ENCODE measurements at regions not wholly inside any gene's neighbourhood (a gene's known extent, or its start where the extent isn't known, plus 50 kb on each side); places are given as distances from the start of the nearest gene placed in this dataset.

DNA sequence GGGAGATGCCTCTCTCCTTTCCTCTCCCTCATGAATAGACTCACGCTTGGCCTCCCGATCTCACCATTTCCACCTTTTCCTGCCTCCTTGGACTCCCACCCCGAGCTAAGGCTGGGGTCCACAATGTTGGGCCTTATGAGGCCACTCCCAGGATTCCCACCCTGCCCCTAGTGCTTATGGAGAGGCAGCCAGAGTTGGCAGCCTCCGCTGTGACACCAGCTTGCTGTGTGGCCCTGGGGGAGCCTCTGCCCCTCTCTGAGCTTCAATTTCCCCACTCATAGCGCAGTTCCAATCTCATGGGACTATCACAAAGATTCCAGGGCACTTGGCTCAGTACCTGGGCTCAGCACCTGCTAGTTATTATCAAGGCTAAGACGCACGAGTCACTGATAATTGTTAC lies 118.7 kb upstream of the WNT4 start:
- no peak overlapping the region for H3K4me3 ChIP-seq (ENCODE audit: low read depth, low read length)
- no peak for DNase-seq (ENCODE audit: low read depth)
- TF ChIP-seq, protein P1, sequence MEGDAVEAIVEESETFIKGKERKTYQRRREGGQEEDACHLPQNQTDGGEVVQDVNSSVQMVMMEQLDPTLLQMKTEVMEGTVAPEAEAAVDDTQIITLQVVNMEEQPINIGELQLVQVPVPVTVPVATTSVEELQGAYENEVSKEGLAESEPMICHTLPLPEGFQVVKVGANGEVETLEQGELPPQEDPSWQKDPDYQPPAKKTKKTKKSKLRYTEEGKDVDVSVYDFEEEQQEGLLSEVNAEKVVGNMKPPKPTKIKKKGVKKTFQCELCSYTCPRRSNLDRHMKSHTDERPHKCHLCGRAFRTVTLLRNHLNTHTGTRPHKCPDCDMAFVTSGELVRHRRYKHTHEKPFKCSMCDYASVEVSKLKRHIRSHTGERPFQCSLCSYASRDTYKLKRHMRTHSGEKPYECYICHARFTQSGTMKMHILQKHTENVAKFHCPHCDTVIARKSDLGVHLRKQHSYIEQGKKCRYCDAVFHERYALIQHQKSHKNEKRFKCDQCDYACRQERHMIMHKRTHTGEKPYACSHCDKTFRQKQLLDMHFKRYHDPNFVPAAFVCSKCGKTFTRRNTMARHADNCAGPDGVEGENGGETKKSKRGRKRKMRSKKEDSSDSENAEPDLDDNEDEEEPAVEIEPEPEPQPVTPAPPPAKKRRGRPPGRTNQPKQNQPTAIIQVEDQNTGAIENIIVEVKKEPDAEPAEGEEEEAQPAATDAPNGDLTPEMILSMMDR (IDR thresholded peaks at IDR 0.05; ENCODE audit: insufficient read depth, low read depth, low read length): no peak

DNA sequence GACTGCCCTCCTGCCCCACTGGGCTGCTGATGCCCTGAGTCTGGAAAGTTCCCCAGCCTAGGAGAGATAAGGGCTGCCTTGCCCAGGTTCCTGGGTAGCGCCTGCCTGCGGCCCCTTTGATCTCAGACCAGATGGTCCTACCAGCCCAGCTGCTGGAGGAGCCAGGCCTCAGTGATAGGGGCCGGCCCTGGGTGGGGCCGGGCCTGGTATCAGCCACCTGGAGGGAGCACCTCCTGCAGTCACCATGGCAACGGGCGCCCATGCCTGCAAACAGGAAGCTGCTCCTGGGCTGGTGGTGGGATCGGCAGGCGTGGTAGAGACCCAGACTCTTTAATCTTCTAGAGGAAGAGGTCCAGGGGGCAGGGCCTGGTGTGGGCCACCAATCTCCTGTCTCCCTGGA lies 119.7 kb upstream of the WNT4 start:
- DNase-seq (ENCODE audit: low read depth): no peak
- no peak overlapping the region for H3K4me3 ChIP-seq (ENCODE audit: low read depth, low read length)
- TF ChIP-seq, protein P1 (IDR thresholded peaks at IDR 0.05; ENCODE audit: insufficient read depth, low read depth, low read length): no peak

DNA sequence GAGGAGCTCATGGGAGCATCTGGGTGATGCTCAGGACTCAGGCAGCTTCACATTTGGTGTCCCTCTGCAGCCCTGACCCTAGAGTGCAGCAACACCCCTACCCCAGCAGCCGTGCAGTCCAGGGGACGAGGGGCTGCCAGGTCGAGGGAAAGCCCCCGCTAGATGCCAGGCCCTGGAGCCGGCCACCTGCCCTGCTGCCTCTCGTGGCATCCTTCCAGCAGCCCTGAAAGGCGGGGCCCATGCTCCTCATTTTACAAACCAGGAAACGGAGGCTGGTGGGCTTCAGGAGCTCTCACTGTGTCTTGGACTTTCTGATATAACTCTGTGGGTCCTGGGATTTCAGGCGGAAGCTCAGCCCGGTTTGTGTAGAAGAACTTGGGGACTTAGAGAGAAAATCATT lies 120.5 kb upstream of the WNT4 start:
- no peak overlapping the region for H3K4me3 ChIP-seq (ENCODE audit: low read depth, low read length)
- no peak for DNase-seq (ENCODE audit: low read depth)
- TF ChIP-seq, protein P1 (IDR thresholded peaks at IDR 0.05; ENCODE audit: insufficient read depth, low read depth, low read length): no peak

DNA sequence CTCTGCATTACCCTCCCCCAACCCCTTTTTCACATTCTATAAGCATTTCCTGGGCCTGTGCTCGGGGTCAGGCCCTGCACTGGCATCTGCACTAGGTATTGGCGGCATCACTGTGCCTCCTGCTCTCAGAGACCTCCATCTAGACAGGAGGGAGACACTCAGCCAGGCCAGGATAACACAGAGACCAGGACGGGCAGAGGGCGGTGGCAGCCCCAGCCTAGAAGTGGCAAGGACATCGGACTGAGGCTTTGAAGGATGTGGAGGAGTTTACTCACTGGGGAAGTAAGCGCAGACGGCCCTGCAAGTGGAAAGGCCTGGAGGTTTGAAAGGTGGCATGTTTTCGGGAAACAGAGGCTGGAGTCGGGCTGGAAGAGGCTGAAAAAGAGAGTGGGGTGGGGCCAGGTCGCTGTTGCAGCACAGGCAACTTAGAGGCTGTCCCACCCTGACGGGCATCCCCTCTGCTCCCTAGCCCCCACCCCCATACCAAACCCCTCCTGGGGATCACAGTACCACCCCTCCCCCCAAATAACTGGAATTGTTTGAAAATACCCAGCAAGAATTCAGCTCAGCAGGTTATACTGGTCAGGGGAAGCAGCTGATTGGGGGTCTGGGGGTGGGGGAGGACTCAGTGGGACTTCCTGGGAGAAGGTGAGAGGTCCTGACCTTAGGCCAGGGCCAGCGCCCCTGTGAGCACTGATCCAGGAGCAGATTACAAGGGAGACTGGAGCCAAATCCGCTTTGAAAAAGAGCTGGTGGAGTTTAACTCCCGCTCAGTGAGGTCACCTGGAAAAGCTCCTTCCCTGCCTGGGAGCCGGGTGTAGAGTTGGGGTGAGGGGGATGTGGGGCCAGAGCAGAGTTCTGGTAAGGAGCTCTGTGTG lies 121.8 kb upstream of the WNT4 start:
- H3K4me3 ChIP-seq (ENCODE audit: low read depth, low read length): no peak overlapping the region
- TF ChIP-seq, protein P1 (IDR thresholded peaks at IDR 0.05; ENCODE audit: insufficient read depth, low read depth, low read length): no peak
- no peak for DNase-seq (ENCODE audit: low read depth)

DNA sequence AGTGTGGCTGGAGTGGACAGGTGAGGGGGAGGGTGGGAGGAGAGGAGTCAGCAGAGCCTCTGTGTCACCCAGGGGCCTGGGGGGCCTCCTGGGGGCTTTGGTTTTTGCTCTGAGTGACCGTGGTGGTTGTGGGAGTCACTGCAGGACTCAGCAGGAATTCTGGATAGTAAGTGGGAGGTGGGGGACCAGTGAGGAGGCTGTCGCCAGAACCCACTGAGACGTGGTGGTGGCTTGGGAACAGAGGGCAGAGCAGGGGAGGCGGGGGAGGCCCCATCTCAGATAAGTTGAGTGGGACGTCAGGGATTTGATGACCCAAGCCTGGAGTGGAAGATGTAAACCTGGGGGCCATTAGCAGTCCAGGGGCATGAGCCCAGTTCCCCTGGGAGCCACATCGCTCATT lies 123.2 kb upstream of the WNT4 start:
- no peak for DNase-seq (ENCODE audit: low read depth)
- TF ChIP-seq, protein P1 (IDR thresholded peaks at IDR 0.05; ENCODE audit: insufficient read depth, low read depth, low read length): no peak
- no peak overlapping the region for H3K4me3 ChIP-seq (ENCODE audit: low read depth, low read length)

DNA sequence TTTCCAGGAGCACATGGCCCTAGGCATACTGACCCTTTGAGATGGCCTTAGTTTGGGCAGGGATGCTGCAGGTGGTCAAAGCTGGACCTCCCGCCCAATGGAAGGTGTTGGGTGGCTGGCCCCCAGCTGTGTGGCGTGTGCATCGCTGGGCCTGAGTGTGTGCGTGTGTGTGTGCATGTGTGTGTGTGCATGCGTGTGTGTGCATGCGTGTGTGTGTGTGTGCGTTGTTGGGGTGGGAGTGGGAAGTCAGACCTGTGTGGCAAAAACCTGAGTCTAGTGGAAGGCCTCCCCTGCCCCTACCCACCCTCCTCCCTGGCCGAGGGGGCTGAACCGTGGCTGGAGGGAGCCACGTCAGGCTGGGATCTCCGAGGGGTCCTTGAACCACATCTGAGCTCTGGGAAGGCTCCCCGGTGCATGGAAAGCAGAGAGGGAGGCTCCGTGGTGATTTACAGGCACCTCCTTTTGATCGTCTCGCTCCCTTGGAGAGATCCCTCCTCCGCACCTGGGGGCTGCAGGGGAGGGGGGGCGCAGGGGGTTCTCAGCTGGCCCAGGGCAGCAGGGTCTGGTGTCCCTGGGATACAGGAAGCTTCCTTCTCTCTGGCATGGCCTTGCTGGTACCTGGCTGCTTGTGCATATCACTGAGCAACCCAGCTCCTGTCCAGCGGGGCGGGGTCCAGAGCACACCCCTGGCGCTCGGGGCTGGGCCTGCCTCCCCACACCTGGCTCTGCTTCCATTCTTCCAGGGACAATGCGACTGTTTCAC lies 124.7 kb upstream of the WNT4 start:
- TF ChIP-seq, protein P1 (IDR thresholded peaks at IDR 0.05; ENCODE audit: insufficient read depth, low read depth, low read length): no peak

More for the DNA sequence above, 124.7 kb upstream of the WNT4 start:
- DNase-seq (ENCODE audit: low read depth): no peak
- no peak overlapping the region for H3K4me3 ChIP-seq (ENCODE audit: low read depth, low read length)

Measured in fibroblast of villous mesenchyme (primary cell).